Pulmonary artery endothelial cell (primary cell): ENCODE measurements at regions not wholly inside any gene's neighbourhood (a gene's known extent, or its start where the extent isn't known, plus 50 kb on each side); places are given as distances from the start of the nearest gene placed in this dataset.

Experiments used
- DNase-seq: peaks from one replicate; pipeline ENCODE4 v3.0.0-alpha.2; 2011; ENCODE audit warnings: low read depth, low spot score

DNA sequence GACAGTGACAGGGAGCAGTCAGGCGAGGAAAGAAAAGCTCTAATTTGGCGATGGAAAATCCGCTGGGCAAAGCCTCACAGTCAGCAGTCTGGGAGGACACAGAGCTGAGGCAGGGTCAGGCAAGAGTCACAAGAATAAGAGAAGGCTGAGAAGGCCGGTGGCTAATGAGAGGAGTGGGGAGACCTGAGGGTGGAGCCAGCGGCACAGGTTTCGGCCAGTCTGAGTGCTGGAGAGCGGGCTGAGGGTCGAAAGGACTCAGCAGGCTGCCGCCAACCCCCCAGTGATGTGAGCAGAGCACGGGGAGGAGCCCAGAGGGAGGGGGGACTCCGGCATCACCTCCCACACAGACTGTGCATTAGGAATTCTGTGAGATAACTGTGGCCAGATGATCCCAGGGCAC, 500.6 kb upstream of the MYT1L start:
- no peak for DNase-seq

DNA sequence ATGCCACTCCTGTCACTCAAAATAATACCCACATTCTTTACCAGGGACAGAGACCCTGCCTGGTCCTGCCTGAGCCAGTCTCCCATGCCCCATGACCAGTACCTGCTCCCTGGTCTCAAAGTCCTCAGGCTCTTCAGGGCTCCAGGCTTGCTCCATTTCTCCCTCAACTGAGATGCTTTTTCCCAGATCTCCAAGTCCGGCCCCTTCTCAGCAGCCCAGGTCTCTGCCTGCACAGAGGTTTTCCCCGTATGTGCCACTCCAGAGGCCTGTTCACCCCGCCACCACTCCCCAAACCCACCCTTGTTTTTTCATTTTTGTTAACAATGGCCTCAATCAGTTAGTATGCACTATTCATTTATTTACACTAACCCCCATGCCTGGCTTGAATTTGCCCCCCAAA, 499.5 kb upstream of the MYT1L start:
- no peak for DNase-seq

DNA sequence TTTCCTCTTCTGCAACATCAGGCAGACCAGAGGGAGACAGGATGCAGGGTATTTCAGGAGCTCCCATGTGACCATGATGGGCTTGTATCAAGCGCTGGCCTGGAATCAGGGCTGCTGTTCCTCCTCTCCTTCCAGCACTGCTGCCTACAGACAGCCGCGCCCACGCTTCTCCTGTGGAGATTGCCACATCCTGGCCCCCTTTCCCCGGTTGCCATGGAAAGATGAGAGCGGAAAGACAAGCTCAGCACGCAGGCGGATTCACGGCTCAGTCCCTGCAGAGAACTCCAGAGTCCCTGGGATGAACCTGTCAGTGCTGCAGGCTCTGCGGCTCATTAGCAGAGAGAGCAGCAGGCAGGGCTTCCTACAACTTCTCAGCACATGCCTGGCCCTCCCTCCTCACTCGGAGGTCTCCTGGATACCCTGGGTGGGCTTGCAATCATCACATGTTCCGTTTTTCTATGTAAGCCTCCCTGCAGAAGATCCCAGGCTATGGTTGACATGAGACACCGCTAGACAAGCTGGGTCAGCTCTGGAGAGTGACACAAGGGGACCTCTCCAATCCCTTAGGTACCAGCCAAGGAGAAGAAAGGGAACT, 497.8 kb upstream of the MYT1L start:
- no peak for DNase-seq

DNA sequence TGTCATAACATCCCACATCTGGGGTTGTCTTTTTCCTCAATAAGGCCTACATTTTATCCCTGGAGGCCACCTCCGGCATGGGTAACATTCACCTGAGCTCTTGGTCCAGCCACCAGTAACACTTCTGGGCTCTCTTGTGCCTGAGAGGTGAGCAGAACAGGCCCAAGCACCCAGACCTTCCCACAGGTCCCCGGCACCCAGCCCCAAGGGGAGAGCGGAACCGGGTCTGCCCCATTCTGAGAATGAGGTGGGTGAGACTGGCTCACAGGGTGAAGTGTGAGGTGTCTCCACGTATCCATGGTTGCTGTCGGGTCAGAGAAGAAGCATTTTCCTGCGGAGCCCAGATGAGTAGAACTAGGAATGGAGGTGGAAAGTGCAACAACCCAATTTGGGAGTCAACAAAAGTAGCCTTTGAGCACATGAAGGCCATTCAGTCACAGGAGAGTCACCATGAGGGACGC, 496.7 kb upstream of the MYT1L start:
- no peak for DNase-seq

DNA sequence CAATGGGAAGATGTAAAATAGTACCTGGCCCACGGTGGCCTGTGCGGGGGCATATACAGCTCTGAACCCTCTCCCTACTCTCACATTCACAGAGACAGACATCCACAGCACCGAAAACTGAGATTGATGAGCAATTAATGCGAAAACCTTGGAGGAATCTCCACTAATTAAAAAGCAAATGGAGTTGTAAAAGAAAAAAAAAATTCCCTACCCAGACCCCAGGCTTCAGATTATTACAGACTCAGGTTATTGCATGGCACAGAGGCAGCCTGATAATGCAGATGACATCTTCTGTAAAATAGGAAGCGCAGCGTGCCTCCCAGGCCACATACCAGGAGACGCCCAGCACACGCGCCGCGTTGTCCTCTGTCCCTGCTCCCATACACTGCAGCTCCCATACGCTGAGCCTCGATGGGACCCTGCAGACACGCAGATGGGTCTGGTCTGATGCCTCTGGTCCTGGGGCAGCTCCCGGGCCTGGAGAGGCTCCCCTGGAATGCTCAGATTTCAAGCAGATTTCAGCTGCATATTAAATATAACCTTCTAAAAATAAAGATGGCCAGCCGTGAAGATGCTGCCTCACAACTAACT, 496.1 kb upstream of the MYT1L start:
- no peak for DNase-seq

DNA sequence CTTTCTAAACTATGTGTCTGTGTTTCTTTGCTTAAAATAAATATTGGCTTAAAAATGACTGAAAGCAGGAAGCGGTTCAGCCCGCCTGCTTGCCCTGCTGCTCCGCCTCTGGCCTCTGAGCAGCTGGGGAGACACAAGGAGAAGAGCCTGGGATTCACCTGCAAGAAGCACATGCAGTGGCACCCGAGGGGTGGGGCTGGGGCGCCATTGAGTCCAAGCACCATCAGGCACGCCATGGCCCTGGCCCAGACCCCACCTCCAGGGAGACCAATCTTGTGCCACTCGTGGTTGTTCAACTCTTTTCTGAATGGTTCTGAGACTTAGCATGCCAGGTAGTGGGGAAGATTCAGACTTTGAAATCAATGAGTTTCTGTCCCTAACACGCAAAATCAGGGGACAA, 495.5 kb upstream of the MYT1L start:
- no peak for DNase-seq

DNA sequence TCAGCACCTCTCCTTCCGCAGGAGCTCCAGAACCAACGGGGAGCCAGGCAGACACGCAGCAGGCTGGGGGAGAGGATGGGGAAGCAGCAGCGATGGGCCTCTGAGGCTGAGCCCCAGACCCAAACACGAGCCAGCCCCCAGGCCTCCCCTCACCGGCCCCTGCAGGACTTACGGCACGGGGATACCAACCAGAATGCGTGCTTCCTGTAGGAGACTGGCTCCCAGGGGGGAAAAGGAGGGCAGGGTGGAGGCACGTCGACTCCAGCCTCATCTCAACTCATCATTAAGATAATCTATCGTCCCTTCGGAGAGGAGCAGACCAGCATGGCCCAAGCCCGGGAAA, 495.1 kb upstream of the MYT1L start:
- no peak for DNase-seq

DNA sequence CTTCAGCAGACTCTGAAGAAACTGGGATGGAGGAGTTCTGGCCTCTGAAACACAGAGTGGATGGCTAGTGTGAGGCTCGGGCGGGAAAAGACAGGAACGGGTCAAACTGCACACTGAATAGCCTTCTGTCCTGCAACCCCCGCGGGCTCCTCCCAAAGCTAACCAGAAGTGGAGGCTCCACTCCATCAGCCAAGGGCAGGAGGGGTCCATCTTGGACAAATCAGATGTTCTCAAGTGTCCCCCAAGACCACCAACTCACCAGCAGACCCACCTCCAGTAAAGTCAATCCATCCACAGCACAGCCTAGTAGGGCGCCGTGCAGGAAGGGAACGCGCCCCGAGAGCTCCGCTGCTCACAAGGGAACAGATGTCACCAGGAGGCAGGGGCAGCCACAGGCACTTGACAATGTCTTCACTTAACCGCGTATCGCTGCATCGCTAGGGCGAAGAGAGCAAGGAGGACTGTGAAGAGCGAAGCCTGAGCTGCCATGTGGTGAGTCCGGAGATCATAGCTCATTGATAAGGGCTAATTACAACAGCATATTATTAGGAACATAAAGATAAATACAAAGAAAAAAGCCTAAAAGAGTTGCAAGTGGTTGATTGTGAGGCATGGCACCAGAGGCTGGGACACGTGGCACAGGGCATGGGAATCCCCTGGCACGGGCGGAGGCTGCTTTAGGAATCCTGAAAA, 494.6 kb upstream of the MYT1L start:
- no peak for DNase-seq

DNA sequence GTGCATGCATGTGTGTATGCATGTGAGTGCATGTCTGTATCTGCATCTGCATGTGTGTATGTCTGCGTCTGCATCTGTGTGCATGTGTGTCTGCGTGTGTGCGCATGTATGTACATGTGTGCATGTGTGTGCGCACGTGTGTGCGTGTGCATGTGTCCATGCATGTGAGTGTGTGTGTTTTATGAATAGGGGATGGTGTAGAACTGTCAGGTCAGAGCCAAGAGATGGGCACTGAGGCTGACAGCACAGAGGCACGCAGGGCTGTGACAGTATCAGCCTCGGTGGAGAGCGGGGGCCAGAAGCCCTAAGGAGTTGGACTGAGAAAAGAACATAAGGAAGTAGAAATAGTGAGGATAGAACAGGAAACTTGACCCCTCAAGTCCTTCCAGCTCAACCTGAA, 494.0 kb upstream of the MYT1L start:
- no peak for DNase-seq

DNA sequence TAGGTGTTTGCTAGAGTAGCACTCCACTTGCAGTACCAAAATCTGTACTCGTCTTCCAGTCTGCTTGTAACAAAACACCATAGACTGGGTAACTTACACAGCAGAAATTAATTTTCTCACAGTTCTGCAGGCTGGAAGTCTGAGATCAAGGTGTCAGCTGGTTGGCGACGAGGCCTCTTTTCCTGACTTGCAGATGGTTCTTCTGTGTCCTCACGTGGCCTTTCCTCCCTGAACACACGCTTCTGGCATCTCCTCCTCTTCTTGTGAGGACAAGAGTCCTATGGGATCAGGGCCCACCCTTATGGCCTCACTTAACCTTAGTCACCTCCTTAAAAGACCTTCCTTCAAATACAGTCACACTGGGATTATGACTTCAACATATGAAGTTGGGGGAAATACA, 493.5 kb upstream of the MYT1L start:
- no peak for DNase-seq

DNA sequence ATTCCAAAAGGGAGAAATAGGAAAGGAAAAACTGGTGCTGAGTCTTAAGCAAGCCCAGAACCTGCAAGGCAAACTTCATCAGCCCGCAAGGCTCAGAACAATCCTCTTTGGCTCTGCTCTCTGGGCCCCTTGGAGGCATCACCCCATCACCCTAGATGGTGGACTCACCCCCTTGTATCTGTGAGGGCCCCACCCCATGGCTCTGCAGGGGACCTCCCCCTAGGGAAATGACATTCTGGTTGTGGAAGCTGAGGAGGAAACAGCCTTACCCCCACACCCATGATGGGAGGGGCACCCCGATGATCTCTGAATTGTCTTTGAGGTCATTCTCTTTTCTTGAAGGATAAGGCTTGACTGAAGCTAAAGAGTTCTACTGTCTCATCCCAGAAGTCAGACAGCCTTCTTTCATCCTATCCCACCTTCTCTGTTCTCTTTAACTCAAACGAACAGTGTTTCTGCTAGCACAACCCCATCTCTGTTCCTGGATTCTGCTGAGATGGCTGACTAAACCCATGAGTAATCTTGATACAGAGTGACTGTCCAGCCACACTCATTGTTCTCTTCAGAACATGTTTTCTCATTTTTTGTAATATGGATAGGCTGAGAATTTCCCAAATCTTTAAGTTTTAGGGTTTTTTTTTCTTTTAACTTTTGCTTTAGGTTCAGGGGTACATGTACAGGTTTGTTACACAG, 492.1 kb upstream of the MYT1L start:
- DNase-seq: no peak

DNA sequence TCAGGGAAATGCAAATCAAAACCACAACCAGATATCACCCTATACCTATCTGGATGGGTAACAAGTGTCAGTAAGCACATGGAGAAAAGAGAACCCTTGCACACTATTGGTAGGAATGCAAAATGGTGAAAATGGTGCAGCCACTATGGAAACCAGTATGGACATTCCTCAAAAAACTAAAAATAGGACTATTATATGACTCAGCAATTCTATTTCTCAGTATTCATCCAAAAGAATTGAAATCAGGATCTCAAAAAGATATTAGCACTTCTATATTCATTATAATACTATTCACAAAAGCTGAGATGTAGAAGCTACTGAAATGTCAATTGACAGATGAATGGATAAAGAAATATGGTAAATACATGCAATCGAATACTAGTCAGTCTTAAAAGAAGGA, 491.1 kb upstream of the MYT1L start:
- no peak for DNase-seq

DNA sequence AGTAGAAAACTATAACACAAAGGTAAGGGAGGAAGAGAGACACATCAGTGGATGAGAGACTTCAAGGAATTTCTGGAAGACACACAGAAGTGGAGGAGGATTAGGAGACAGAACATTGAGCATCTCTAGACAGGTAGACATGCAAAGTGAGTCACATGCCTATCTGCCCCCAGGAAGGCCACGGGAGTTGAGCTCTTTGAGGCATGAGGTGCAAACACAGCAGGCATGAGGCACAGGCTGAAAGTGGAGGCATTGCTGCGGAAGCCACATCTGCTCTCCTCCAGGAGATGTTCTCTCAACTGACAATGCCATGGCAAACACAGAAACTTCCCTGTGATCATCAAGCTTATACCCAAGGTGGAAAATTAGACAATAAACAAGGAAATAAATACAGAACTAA, 481.6 kb upstream of the MYT1L start:
- DNase-seq: no peak

DNA sequence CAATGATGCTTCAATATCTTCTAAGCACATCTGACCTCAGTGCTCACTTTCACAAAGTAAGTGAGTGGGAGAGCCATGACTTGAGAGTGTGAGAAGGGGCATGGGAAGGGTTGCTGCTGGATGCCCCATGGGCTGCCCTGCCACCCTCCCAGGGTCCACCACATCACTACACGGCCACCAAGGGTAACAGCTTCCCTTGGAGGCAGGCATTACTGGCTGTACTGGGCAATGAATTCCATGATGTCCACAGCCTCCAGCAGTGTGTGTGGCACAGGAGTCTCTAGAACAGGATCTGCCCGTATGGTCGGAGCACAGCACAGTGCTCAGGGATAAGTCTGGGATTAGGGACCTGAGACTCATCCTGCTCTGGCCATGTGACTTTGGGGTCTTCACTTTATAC, 481.0 kb upstream of the MYT1L start:
- DNase-seq: no peak

DNA sequence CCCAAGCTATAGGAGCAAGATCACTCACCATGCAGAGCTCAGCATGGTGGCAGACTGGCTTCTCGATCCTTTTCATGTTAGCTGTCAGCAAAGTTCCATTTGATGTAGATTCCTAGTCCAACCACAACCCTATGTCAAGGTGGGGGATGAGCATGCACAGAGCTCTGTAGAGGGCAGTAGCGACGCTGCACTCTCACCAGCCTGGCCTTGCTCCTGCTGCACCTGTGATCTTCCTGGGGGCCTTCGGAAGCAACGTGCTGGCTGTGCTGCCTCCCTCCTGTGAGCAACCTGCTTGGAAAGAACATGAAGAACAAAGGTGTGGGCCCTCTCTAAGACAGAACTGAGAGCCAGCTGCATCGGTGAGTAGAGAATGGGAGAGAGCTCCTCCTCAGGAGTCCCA, 479.4 kb upstream of the MYT1L start:
- no peak for DNase-seq

DNA sequence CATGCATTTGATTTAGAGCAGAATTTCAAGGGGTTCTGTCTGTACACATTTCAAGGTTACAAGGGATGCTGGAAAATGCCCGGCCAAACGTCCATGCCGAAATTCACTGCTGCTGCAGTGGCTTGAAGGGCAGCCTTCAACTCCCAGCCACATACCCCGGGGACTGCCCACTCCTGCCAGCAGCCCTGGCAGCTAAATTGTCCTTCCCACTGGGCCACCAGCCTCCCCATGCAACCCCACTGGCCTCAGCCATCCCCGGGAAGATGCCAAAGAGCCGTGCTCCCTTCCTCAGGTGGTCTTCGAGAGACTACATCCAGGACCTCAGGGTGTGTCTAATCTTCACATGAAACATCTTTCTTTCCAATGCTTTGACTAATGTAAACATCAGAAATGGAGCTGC, 478.7 kb upstream of the MYT1L start:
- no peak for DNase-seq

DNA sequence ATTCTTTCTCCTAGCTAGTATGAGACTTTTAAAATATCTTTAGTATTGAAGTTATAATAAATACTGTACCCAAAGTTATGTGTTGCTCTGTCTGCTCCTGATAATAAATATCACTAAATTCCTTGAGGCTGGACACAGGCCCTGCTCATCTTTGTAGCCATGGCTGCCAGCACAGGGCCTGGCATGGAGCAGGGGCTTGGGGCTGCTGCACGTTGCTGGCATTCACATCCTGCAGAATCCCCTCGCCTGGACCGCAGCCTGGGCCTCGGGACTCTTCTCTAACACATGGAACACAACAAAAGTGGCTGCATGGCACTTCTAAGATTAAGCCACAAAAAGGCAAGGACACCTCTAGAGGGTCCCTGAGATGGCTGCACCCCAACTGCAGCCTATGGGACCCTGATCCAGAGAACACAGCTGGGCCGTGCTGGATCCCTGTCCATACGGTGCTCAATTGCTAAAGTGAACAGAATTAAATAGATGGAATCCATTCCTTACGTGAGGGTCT, 477.5 kb upstream of the MYT1L start:
- no peak for DNase-seq

DNA sequence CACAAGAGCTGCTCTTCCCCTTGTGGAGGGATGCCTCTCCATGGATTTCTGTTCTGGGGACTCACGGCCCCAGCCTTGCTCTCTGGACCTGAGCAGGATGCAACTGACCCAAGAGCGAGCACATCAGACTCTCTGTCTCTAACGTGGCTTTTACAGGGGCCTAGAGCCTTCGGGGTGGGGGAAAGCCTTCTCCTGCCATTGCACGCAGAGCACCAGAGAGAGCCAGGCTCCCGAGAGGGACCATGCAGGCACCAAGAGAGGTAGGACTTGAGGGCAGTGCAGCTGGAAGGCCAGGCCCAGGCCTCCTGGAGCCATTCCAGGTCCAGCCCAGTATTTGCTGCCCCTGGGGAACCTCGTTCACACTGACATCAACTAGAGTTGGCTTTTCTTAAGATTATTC, 475.6 kb upstream of the MYT1L start:
- no peak for DNase-seq

DNA sequence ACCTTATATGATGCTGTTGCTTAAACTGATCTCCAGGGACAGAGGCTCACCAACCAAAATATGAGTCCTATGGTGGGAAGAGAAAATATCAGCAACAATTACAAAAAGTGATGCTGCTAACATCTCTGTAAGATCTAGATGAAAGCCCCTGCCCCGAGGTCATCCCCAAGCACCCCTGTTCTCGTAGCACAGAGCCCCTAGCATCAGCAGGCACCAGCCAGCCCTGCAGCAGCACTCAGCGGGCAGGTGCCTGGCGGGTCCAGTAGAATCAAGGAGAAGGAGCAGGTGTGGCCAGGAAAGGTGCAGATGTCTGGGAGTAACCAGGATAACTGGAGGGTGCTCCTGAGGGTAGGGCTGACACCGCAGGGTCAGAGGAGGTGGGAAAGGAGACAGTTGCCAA, 474.2 kb upstream of the MYT1L start:
- no peak for DNase-seq

DNA sequence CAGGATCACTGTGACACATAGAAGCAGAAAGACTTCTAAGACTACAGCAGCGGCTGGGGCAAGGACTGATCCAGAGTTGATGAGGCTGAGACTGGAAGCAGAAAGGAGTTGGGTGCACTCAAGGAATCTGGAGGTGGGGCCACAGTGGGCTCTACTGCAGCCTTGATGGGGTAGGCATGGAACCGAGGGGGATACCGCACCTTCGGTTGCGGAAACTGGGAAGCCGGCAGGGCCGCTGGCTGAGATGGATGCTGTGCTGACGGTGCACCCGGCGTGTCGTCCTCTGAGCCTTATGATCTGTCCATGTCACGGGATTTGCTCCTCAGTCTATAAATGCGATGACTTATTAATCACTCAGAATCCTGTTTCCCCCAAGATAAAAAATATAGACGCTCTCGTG, 473.5 kb upstream of the MYT1L start:
- DNase-seq: no peak

DNA sequence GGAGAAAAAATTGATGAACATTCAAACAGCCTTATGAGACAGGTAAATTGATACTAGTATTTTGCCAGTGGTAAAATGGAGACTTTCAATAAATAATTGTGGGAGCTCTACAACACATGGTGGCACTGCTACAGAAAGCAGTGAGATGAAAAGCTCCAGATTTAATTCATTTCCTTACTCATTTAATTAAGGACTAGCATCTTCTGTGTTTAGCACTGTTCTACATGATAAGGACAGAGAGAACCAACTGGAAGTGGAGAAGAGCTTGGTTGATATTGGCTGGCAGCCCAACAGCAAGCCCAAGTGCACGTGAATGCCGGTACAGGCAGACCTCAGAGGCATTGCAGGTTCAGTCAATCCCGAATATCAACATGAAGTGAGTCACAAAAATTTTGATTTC, 470.4 kb upstream of the MYT1L start:
- DNase-seq: no peak

DNA sequence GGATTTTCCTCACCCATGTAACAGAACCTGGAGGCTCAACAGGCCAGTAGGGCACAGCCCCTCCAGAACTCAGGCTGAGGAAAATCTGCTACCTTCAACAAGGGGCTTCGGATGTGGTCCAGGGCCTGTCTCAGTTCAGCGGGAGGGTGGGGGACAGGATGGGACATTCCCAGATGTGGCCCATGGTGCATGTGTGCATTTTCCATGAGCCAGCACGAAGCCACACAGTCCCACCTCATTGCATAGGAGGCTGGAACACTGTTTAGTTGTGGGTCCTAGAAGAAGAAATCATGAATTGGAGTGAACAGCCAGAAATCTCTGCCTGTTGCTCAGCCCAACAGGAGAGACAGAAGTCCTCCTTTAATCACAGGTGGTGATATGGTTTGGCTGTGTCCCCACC, 469.6 kb upstream of the MYT1L start:
- no peak for DNase-seq

DNA sequence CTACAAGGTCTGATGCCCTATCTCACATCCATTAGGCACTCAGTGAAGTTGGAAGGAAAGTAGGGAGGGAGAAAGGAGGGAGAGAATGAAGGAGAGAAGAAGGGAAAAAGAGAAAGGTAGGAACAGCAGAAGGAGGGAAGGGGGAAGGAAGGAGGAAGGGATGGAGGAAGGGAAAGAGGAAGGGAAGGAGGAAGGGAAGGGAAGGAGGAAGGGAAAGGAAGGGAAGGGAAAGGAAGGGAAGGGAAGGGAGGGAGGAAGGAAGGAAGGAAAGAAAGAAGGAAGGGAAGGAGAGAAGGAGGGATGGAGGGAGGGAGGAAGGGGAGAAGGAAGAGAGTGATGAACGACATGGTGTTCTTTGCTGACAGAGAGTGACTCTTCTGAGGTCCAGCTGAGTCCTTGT, 468.9 kb upstream of the MYT1L start:
- DNase-seq: no peak
